Fibroblast of skin of back (primary cell): ENCODE measurements at regions not wholly inside any gene's neighbourhood (a gene's known extent, or its start where the extent isn't known, plus 50 kb on each side); places are given as distances from the start of the nearest gene placed in this dataset.
"Not testable (repeated sequence)": the region's sequence is repeated elsewhere in the genome, so short reads cannot be mapped to it uniquely, and the experiment has no call there.

Experiments
- DNase-seq: peaks from one replicate; pipeline ENCODE4 v3.0.0-alpha.2; 2013

DNA sequence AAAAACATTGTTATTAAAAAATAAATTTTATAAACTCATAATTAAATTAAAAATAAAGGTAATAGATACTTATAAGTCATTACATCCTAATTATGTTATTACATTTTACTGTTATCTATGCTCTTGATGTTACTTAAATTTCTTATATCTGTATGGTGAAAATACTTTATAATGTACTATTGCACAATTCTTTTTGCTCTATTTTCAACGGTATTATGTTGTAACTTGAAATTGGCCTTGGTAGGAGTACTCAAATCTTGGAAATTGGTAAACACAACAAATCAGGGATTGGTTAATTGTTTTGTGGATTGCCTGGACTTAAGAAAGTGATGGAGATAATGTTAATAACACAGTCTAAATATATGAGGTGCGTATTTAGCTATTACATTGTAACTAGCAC lies 273.3 kb downstream of the MDFIC start:
- no peak for DNase-seq

DNA sequence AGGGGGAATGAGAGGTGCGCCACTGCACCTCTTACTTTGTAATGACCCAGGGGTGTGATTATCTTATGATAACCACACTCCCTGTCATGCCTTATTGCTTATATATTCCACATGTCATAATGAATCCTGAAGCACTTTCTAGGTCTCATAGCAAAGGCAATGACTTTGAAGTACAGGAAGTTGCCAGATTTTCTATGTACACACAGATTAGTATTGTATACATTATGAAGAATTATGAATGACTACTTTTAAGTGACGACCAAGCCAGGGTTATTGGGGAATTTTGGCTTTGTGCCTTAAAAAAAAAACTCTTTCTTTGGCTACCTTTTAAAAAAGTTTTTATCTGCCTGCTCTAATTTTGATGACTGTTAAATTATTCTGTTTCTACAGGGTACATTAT lies 269.6 kb downstream of the MDFIC start:
- no peak for DNase-seq

DNA sequence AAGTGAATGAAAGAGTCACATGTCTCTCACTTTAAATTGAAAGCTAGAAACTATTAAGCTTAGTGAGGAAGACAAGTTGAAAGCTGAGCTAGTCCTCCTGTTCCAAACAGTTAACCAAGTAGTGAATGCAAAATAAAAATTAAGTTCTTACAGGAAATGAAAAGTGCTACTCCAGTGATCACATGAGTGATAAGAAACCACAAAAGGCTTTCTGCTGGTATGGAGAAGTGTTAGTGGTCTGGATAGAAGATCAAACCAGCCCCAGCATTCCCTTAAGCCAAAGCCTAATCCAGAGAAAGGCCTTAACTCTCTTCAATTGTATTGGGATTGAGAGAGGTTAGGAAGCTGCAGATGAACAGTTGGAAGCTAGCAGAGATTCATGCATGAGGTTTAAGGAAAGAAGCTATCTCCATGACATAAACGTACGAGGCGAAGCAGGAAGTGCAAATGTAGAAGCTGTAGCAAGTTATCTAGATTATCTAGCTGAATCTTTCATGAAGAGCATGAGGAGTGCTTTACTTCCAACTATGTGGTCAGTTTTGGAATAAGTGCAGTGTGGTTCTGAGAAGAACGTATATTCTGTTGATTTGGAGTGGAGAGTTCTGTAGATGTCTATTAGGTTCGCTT lies 261.6 kb downstream of the MDFIC start:
- no peak for DNase-seq

DNA sequence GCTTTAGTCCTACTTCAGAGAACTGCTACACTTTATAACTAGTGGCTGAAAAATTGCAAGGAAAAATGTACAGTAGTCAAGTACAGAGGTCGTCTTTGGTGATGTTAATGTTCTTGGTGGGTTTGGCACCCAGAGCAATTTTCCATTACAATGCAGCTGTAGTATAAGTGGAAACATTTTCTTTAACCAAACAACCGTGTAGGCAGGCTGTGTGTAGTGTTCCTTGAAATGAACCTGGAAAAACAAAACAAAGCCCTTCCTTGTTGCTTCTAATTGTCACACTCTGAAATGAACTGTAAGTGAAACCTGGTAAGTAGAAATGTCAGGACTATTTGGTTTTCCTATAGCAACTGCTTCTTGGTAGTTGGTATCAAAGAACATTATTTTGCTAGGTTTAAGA lies 256.9 kb downstream of the MDFIC start:
- DNase-seq: no peak

DNA sequence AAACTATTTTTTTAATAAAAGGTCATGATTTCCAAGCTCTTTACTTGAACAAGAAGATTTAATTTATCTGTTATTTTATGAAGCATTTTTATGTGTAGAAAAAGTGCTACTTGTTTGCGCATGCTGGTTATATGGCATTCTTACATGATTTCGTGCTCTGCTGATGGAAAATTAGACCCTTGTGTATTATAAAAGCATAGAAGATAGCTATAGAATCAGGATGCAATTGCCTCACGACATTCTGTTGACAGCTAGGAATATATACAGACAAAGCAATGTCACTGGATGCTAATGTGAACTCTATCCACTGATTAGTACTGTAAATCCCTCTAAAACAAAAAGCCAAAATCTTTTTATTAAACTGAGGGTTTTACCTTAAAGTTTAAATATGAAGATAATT lies 255.9 kb downstream of the MDFIC start:
- DNase-seq: no peak

DNA sequence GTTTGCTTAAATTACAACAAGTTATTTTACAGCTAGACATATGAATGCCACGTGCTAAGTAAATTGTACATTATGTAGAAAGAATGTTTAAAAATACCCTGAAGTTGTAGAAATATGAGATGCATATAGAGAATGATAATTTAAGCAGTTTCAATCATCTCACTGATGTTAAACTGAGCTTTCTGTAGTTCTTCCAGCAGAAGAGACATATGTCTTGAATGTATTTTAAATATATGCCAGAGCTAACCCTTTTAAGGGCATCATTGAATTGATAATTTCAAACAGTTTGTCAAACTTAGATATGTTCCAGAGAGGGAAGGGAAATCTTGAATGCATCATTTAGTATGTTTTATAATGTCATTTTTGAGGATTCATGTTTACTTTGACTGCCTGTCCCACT lies 255.2 kb downstream of the MDFIC start:
- no peak for DNase-seq

DNA sequence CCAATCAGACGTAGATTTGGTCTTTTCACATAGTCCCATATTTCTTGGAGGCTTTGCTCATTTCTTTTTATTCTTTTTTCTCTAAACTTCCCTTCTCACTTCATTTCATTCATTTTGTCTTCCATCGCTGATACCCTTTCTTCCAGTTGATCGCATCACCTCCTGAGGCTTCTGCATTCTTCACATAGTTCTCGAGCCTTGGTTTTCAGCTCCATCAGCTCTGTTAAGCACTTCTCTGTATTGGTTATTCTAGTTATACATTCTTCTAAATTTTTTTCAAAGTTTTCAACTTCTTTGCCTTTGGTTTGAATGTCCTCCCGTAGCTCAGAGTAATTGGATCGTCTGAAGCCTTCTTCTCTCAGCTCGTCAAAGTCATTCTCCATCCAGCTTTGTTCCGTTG lies 250.5 kb downstream of the MDFIC start:
- not testable (repeated sequence) for DNase-seq

DNA sequence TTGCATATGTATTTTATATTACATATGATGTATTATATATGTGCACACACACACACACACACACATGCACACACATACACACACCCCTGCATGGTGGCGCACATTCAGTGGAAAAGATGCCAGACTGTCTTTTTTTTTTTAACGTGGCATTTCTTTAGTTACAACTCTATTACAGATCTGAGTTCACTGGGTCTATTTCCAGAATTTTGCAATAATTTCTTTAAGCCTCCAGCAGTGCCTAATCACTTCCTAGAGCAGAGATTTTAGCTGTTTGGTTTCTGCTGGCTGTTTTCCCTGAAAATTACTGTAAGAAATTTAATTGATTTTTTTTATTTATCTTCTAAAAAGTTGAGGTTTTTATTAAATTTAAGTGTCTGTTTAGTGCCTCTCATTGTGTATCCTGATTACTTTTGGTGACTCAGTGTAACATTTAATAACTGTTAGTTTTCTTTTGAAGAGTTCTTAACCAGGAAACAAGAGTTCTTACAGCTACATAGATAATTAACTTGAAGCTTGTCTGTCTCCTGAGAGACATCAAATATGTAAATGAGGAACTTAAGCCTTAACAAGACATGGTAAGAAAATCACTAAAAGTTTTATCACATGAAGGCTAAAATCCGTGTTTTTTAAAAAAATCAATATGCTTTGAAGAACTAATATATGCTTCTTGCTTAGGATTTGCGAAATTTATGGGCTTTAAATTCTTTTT lies 232.0 kb downstream of the MDFIC start:
- no peak for DNase-seq

DNA sequence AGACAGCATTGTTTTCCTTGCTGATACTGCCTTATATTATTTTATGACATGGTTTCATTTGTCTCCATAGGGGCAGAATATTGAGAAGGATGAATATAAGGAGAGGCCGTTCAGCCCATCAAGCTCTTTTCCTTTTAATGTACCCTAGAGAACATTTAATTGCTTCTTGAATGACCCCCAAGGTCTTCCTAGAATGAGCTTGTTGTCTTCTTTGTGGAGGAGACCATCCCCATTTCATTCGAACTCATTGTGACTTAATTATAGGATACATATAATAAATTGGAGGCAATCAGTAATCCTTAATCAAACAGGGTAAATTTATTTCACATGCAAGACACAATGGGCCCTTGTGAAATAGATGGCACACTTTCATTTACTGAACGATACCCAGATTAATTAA lies 231.3 kb downstream of the MDFIC start:
- DNase-seq: no peak

DNA sequence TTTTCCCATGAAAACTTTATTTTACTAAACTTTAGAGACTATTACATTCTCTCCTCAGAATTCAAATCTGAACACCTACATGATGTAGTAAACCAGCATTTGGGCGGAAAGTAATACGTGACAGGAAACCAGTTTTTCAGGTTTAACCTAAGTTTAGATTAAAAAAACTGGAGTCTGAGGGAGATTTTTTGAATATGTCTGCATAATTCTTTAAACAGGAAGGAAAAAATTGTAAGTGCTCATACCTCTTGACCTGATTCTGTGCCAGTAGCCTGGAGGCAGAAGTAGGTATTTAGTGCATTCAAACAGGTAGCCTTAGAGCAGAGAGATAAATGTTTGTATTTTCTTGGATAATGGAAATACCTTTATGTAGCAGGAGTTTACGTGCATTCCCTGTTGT lies 224.3 kb downstream of the MDFIC start:
- DNase-seq: no peak

DNA sequence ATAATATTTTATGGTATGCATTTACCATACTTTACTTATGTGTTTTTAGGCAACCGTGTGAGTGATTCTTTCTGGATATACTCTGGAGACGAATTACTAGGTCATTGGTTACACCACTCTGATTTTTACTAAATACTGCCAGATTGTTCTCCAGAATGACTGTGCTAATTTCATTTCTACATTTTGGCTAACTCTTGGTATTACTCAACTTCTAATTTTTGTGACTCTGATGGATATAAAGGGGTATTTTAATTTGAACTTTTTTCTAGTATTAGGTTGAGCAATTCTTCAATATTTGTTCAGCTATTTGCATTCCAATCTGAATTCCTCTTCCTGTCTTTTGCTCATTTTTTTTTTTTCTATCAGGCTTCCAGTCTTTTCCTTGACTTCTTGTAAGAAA lies 223.6 kb downstream of the MDFIC start:
- peak; percentile 3 for DNase-seq

DNA sequence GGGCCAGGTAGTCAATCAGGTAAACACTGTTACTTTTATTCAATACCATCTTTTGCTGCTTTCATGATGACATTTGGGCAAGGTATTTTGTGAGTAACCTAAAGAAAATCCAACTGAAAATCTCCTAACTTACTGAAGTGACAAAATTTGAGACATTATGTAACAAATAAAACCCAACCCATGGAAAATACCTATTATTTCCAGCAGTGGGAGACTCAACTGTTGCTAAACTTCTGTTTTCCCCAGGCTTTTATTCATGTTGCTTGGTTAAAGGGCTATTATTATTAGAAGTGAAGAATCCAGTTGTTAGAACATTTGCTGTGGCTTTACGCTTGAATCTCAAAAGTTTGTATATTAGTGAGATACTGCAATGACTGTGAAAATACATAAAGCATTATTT lies 215.9 kb downstream of the MDFIC start:
- no peak for DNase-seq

DNA sequence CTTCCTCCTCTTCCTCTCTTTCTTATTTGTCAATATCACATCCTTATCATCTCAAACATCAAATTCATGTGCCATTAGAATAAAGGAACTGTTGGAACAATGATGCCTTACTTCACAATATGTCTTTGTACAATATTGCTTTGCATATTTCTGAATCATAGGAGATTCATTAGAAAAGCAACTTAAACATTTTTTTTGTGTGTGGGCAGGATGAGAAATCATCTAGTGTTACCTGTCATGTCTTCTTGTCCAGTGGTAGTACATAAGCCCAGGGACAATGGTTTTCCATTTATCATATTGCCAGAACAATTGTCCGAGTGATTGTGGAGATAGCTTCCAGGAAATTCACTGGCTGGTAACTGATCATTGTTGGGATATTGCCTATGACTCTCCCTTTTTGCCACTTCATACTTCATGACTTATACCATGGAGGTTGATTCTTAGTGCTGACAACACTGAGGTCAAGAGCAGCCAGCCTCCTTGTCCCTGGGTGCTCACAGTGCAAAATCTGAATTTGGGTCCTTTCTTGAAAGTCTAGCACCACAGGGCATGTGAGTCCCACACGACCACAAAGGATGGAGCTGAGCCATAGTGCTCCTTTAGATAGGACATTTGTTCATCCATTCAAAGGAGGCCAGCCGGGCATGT lies 215.0 kb downstream of the MDFIC start:
- DNase-seq: no peak

DNA sequence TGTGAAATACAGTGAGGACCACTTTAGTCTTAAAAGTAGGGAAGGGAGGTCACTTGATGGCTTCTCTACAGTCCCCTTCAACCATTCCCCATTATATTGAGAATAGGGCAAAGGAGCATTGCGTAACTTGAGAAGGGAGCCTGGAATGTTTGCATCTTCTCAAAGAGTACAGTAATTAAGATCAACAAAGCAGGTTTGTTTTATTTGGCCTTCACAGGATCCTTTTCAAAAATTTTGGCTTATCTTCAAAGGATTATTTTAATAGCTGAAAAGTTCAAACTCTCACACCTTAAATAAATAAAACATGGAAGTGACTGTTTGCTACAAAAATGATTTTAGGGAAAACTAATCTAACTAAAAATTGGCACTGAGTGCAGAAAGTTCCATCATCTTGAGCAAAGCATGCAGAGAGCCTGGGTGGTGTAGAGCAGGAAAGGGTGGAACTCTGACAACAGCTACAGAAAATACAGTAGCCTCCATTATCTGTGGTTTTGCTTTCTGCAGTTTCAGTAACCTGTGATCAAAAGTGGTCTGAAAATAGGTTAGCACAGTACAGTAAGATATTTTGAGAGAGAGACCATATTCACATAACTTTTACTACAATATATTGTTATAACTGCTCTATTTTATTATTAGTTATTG lies 214.0 kb downstream of the MDFIC start:
- DNase-seq: no peak

DNA sequence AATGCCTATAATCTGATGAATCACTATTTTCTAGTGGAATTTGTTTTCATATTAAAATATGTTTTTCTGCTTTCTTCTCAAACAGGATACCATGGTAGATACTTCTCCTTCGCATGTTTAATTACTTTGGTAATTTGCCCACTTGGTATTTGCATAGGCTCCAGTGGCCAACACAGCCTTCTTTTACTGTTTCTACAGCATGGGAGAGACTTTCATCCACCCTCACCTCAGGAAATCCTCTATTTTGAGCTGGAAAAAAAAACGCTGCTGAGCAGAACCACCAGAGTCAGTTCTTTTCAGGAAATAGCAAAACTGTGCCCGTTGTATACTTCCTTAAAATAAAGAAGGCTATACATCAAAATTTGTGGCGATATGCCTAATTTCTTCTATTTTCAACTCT lies 213.3 kb downstream of the MDFIC start:
- DNase-seq: no peak

DNA sequence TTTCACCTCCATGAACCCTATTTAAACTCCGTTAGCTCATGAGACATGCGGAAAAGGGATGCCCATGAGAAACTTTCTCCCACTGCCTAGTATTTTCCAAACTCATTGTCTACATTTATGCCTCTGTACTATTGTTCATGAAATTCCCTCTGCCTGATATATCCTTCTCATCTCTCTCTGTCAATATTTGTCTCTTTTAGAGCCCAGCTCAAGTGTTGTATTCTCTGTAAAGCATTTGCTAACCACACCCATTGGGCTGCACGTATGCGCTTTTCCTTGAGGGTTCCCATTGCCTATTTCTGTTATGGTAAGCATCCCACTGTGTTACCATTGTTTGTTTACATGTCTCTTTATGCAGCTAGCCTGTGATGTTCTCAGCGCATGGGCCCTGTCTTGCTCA lies 211.4 kb downstream of the MDFIC start:
- DNase-seq: no peak

DNA sequence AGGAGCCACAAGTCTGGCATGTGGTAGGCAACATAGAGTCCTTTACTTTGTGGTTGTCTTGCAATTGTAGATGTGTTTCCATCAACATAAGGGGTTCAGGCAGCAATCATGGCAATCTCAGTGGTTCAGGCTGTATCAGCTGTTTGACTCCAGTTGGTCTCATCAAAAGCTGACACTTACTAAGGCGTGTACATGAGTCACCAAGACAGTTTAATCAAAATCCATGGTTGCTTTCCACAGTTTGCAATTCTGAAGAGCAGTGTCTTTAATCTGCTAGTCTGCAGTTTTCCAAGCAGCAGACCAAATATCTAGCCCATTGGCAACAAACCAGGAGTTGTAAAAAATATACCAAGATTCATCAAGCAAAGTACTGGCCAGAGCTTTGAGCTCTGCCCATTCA lies 210.2 kb downstream of the MDFIC start:
- no peak for DNase-seq

DNA sequence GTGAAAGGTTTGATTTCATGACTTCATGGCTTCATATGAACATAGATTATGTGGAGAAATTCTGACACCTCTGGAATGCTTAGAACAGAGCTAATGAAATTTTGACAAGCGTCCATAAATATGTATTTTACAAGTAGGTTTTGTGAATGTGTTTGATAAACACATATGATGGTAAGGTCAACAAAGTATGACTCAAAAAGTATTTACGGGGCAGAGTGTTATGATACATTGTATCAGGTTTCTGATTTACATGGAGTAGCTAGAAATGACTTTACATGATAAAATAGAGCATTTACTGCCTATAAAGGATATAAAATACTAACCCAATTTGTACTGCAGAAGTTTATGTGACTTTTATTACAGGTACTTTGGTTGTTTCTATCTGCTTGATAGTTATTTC lies 206.3 kb downstream of the MDFIC start:
- DNase-seq: no peak

DNA sequence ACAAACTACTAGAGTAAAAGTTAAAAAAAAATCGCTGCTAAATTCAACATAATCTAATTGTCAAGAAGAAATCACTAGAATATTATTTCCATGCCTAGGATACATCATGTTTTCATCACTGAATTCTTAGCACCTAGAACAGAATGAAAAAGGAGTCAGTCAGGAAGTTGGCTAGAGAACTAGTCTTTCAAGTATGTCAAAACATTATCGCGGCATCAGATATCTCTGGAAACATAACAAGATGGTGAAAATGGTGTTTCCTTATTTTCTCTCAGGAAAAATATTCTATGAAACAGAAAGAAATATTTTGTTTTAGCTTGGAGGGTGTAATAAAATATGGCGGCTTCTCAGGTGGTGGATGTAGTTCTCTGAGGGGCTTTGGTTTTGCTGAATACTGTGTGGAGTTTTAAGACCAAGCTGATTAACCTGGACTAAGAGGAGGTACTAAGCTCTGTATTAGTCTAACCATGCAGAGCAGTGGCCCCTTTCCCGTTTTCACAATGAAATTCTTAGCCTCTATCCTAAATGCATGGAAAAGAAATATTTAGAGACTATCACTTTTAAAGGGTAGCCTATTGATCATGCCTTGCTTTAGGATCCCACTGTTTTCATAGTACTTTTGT lies 205.6 kb downstream of the MDFIC start:
- DNase-seq: no peak

DNA sequence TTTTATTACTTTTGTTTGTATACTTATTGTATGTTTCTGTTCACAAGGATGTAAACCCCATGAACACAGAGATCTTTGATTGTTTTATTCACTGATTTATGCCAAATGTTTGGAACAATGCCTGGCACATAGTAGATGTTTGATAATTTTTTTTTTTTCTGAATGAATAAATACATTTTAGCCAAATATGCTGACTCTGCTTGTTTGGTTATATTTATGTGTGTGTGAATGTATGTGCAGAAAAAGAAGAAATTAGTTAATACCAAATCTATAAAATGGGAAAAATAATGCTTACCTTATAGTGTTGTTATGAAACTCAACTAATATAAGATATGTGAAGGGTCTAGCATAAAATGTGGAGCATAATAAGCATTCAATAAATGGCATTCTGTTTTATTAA lies 203.9 kb downstream of the MDFIC start:
- DNase-seq: no peak

DNA sequence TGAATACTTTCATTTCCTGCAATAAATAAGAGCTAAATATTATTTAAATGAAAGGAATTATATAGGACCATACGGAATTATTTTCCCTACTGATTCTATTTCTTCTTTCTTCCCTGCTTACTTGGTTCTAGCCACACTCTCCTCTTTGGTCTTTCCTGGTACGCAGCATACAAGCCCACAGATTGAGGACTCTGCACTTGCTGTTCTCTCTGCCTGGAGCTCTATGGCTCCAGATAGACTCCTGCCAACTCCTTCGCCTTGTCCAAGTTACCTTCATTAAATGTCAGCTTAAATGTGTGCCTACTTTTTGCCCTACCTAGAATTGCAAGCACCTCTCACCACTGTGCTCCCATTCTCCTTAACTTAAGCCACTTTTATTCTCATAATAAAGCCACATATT lies 203.4 kb downstream of the MDFIC start:
- no peak for DNase-seq

DNA sequence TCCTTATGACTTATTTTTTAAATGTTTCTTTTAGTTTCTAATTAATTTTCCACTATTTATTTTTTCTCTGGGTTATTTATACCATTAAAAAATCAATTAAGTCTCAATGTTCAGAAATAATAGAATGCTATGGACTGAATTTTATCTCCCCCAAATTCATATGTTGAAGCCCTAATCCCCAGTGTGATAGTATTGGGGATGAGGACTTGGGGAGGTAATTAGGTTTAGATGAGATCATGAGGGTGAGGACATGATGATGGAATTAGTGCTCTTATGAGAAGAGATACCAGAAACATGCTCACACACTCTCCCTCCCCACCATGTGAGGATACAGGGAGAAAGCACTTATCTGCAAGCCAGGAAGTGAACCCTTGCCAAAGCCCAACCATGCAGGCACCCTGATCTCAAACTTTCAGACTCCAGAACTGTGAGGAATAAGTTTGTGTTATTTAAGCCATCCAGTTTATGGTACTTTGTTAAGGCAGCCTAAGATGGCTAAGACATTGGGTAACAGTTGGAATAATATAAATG lies 202.6 kb downstream of the MDFIC start:
- DNase-seq: peak; percentile 8

DNA sequence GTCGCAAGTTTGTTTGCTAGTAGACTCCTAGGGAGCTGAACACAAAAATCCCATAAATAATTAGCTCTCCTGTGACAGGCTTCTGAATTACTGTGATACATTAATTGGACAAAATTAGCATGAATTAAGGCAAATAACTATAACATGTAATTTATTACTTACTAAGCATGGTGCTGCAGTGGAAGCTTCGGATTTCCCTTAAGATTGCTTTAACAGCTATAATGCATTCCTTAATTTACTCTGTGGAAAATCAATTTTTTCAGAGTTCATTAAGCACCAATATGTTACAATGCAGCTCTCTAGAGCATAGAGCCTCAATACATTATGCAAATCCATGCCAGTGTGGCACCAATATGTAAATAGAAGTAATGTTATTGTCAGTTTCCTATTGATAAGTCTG lies 201.5 kb downstream of the MDFIC start:
- DNase-seq: no peak
